HG03045 (cell line): ENCODE measurements at regions not wholly inside any gene's neighbourhood (a gene's known extent, or its start where the extent isn't known, plus 50 kb on each side); places are given as distances from the start of the nearest gene placed in this dataset.
"Not testable (repeated sequence)": the region's sequence is repeated elsewhere in the genome, so short reads cannot be mapped to it uniquely, and the experiment has no call there.

Experiments
- ATAC-seq: cut with Tn5 transposase; IDR thresholded peaks from one replicate; pipeline ENCODE4 v1.9.1; 2021; ENCODE audit warnings: mild to moderate bottlenecking, moderate library complexity; ENCODE audit not compliant: unreplicated experiment

DNA sequence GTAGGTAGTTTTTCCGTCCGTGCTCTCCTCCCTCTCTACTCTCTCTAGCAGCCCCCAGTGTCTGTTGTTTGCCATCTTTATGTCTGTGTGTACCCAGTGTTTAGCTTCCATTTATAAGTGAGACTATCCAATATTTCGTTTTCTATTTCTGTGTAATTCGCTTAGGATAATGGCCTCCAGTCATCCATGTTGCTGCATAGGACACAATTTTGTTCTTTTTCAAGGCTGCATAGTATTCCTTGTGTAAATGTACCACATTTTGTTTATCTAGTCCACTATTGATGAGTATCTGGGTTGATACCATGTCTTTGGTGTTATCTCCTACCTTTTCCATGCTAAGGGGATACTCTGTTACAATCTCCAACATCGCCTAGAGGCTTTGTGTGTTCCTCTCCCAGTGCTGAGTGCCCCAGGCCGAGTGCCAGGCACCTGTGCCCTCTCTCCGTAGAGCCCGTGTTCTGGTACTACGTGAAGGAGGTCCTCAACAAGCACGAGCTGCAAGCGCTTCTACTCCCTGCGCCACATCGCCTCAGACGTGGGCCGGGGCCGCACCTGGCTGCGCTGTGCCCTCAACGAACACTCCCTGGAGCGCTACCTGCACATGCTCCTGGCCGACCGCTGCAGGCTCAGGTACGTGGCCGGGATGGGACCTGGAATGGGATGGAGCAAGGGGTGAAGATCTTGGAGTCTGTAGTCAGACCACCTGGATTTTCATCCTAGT lies 51.0 kb downstream of the NPIPB11 start:
- ATAC-seq: not testable (repeated sequence)

DNA sequence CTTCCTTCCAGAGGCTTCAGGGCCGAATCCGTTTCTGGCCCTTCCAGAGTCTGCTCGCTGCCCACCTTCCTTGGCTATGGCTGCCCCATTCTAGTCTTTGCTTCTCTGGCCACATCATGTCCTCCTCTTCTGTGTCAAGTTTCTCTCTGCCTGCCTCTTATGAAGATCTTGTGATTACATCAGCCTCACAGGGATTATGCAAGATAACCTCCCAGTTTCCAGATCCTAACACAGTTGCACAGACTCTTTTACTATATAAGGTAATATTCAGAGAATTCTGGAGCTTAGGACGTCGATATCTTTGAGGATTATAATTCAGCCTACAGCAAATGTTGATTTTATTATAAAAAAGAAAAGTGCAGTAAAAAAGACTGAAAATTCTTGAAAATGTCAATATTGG lies 52.1 kb downstream of the NPIPB11 start:
- not testable (repeated sequence) for ATAC-seq

DNA sequence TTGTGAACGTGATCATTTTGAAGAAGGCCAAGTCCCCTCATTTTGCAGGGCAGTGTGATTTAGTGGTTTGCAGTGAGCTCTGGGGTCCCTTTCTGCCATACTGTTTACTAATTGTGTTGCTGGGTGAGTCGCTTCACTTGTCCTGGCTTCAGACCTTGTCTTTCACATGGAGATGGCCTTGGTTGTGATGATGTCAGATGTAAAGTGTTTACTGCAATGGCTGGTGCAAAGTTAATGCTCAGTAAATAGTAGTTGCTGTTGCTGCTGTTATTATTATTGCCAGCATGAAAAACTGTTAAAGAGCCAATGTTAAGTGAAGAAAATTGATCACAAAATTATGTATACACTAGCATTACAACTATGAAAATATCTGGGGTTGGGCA lies 53.9 kb downstream of the NPIPB11 start:
- ATAC-seq: not testable (repeated sequence)

DNA sequence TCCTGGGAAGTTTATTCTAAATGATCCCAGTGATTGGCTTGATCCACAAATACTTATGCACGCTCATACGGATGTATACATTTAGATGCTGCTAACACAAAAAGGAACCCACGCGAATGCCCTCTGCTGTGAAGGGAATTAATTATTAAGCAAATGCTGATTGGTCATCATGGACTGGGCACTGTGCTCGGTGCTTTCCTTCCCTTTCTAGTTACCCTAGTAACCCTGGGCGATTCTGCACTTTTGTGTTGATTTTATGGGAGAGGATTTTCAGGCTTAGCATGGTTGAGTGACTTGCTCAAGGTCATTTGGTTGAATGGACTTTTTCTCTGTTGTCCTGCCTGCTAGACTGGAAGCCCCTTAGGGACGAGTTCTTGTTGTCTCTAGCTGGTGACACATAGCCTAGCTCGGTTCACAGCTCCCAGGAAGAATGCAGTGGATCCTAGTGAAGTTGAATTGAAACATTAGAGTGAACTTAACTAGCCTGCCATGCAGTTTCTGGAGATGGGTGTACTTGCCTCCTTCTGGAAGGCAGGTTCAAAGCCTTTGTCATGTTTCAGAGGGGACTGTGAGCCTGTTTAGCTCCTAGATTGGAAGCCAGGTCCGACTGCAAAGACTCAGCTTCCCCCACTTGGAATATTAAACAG lies 54.4 kb downstream of the NPIPB11 start:
- not testable (repeated sequence) for ATAC-seq

DNA sequence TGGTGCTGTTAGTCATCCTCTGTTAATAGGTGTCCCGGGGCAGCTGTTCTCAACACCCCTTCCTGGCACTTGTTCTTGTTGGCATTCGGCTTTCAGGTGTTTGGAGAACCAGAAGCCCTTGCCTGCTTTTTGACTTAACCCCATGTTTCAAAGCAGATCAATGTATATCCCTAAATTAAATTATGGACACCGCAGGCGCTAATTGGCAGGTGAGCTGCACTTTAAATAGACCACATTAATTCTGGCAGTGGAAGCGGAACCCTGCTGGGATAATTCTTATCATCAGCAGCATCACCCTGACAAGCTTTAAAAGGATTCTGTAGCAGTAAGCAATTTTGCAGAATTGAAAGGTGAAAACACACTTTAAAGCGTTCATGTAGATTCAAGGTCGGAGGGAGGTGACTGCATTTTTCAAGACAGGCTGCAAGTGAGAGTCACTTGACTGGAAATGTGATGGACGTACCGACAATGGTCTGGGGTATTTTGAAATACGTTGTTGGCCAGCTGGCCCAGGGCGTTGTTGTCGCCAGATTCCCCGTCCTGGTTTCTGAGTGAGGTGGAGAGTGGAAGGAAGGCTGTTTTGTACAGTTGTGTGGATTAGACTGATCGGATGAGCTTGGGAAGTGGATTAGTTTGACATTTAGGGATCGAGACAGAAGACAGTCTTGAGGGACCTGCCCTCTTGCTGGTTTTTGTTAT lies 55.1 kb downstream of the NPIPB11 start:
- ATAC-seq: not testable (repeated sequence)

DNA sequence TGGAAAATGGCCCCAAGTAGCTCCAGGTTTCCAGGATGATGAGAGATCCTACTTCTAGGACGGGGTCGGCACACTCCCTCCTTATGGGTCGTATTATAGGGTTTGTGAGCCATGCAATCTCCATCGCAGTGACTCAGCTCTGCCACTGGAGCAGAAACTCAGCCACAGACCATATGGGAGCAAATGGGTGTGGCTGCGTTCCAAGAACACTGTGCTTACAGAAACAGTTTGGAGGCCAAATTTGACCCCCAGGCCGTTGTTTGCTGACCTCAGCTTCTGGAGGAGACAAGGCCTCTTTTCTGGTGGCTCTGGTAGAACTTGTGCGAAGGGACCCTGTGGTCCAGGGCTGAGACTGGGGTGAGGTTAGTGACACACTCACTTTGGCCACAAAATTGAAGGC lies 56.5 kb downstream of the NPIPB11 start:
- ATAC-seq: not testable (repeated sequence)

DNA sequence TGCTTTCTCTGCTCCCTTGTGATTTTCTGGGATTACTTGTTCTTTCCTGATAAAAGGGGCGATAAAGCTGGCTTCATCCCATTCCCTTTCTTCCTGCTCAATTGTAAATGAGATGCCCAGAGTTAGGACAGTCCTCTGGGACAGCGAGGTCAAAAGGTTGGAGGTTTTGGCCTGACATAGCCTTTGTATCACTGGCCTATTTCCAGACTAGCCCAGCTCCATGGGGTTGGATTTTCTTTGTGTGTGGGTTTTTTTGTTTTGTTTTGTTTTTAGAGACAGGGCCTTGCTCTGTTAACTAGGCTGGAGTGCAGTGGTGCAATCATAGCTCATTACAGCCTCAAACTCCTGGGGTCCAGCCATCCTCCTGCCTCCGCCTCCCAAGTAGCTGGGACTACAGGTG lies 57.8 kb downstream of the NPIPB11 start:
- not testable (repeated sequence) for ATAC-seq

DNA sequence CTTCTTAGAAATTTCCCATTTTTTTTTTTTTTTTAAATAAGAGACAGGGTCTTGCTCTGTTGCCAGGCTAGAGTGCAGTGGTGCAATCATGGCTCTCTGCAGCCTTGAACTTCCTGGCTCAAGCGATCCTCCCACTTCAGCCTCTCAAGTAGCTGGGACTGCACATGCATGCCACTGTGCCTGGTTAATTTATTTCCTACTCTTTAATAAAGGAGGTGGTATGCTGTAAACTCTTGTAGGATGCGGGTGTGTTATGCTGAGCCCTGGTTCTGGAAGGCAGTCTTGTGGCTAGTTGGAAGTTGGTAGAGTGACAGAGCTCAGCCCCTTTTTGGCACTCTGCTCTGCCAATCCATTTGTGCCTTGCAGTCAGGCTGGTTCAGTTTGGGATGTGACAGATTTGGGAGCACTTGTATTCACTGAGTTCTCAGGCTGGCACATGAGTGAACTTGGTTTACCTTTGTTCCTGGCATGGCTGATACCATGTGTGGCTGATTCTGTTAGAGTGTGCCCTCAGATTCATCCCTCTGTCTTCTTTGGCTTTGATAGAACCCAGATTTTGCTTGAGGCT lies 58.3 kb downstream of the NPIPB11 start:
- not testable (repeated sequence) for ATAC-seq

DNA sequence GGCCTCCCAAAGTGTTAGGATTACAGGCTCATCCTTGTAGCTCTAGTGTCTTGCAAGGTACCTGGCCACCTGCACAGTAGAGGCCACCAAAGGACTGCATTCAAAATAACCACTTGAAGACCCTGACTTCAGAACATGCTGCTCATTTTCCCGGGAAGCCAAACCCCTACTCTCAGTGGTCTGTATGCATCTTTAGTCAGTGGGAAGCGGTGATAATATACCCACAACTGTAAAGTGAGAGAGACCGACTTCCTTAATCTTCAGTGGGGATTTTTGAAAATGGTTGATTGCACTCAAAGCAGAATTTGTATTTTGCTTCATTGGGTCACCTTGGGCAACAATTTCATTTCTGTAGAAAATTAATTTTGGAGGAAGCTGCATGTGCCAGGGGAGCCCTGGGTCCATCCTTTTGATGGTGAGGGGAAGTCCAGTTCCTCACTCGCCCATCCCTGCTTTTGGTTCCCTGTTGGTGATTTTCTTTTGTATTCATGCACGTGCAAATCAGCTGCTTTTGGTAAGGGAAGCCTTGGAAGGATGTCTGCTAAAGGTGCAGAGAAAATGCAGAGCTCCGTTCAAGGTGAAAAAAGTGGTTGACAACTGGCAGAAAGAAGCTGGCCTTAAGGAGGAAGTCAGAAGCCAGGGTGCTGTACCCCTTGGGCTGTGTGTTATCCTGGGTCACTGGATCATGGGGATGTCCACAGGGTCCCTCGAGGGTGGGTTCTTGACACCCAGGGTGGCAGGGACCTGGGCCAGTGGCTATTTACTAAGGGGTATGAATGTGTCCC lies 59.5 kb downstream of the NPIPB11 start:
- not testable (repeated sequence) for ATAC-seq

DNA sequence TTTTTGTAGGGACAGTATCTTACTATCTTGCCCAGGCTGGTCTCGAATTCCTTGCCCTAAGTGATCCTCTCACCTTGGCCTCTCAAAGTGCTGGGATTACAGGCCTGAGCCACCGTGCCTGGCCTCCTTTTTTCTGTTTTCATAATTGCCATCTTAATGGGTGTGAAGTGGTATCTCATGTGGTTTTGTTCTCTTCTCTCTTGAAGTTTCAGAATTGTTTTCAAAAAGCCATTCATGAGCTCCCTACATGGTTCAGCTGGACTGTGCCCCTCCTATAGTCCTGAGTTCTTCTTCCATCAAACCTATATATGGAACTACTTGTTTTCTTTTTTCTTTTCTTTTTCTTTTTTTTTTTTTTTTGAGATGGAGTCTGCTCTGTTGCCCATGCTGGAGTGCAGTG lies 60.3 kb downstream of the NPIPB11 start:
- ATAC-seq: peak; percentile 49

DNA sequence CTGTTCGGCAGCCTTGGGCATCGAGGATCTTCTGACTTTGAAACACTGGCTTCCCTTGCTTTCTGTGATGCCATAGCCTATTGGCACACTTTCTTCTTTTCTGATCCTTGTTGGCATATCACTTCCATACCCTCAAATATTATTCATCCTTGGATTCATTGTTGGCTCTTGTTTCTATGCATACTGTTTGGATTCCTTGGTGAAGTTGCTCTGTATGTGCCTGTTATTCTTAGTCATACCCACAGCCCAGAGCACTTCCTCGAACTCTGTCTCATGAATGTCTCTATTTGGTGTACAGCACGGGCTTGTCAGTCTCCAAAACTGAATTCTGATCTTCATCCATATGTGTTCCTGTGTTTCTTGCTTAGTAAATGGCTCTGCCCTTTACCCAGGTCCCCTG lies 63.6 kb downstream of the NPIPB11 start:
- not testable (repeated sequence) for ATAC-seq

DNA sequence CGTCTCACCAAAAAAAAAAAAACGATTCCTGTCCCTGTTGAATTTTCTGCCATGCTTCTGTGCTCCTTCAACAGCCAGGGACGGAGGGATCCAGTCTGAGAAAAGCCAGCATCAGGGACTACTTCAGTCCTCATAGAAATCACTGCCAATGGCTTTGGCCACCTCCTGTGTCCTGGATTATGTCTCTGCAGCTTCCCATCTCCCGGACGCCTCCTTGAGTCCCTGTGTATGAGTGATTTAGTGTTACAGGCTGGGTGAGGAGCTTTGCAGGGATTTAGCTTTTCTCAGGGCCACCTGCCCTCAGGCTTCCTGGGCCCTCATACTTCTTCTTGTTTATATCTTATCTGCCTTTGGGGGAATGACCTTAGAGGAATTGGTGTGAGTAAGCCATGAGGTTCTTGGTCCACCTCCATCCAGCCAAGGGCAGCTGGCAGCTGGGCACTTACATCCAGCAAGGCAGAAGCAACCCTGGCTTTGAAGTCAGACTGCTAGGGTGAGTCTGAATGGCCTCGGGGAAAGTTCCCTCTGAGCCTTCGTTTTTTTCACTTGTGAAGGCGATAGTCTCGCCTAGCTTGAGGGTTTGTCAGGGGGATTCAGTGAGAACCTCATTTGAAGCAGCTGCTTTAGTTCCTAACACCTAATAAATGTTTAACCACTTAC lies 65.6 kb downstream of the NPIPB11 start:
- ATAC-seq: not testable (repeated sequence)

DNA sequence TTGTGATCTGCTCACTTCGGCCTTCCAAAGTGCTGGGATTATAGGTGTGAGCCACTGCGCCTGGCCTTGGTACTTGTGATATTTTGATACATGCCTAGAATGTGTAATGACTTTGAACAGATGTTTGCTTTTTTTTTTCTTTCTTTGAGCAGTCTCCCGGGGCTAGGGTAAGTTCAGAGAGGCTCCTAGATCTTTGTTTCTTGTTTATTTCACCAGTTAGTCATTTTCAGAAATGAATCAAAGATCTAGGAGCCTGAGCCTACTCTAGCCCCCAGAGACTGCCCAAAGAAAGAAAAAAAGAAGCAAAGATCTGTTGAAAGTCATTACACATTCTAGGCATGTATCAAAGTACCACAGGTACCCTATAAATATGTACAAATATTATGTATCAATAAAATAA lies 66.3 kb downstream of the NPIPB11 start:
- not testable (repeated sequence) for ATAC-seq

DNA sequence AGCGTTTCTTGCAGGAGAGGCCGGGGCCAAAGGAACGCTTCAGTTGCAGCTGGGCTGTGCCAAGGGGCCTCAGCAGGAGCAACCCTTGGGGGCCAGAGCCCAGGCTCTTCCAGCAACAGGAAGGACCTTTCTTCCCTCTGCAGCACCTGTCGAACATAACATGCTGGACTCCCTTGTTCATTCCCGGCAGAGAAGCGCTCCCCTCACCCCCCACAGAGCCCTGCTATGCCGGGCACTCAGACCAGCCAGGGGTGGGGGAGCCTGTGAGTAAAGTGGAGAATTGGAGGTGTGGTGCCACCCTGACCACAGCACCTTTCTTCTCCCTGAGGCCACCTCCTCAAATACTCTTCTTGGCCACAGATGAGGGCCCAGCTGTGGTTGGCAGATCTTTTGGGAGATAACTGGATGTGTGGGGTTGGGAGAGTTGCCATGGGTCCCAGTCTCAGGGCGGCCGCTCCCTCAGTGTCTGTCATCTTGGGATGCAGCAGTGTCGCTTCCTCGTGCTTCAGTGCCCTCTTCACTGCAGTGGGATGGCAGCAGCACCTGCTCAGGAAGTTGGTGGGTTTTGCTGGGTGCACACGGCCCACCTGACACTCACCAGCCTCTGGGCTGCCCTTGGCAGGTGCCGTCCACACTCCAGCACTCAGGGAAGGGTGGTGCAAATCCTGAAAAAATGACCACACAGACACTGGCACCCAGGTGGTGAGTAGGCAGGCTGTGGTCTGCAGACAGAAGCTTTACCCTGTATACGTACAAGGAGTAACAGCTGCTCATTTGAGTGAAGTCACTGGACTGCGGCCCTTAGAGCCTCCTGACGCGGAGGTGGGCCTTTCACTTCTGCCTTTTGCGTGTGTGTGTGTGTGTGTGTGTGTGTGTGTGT lies 67.5 kb downstream of the NPIPB11 start:
- peak; percentile 74 for ATAC-seq

DNA sequence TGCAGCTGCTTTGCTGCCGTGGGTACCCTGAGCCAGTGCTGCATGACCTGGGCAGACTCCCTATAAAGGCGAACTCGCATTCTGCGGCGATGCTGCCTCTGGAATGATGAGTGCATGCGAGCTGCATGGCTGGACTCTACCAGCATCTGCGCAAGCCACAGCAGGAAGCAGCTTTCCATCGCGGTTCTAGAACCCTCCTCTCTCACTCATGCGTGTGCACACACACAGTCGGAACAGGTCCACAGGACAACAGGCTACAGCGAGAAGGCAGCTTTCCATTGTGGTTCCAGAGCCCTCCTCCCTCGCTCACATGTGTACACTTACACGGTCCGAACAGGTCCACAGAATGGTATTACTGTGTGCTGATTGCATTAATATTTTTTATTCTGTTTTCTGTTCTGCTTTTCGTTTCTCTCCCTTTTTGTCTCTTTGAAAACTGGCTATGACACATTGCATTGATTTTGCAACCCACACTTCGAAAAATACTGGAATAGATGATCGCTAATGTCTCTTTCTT lies 69.1 kb downstream of the NPIPB11 start:
- ATAC-seq: not testable (repeated sequence)

DNA sequence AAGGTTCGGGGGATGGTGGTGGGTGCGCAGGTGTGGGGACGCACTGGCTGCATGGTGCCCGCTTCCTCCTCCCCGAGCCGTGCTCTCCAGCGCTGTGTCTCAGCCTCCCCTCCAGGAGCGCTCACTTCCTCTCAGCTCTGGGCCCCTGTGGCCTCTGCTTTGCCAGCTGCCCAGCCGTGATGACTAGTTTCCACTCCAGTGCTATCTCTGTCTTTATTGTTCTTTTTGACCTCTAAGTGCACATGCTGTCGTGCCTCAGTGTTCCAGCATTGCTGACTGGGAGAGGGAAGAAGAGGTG lies 71.0 kb downstream of the NPIPB11 start:
- not testable (repeated sequence) for ATAC-seq

DNA sequence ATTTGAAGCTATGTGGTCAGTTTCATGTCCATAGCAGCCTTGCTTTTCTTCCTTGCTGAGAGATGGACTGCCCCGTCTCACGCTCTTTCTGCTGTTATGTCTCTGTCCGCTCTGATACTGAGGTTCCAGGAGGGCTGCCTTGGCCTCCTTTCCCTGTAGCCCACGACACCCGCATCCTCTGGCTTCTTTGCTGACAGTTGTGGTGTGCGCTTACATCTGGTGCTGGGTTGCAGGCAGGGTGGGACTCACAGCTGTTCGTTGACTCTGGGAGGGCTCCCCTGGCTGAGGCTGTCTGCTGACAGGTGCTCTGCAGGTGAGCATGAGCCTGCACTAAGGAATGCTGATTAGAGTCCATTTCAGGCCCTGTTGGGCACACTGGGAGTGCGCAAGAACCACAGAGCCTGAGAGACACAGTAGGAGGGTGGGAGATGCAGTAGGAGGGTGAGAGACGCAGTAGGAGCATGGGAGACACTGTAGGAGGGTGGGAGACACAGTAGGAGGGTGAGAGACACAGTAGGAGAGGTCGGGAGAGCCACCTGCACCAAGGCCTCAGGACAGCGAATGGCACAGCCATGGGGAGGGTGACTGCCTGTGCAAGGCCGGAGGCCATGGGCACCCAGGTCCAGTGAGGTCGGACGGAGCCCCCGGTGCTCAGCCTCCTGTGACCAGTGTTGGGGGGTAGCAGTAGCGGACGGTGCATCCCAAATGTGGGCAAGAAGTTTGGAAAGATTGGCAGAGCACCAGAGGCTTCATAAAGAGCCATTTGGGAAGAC lies 71.5 kb downstream of the NPIPB11 start:
- not testable (repeated sequence) for ATAC-seq

DNA sequence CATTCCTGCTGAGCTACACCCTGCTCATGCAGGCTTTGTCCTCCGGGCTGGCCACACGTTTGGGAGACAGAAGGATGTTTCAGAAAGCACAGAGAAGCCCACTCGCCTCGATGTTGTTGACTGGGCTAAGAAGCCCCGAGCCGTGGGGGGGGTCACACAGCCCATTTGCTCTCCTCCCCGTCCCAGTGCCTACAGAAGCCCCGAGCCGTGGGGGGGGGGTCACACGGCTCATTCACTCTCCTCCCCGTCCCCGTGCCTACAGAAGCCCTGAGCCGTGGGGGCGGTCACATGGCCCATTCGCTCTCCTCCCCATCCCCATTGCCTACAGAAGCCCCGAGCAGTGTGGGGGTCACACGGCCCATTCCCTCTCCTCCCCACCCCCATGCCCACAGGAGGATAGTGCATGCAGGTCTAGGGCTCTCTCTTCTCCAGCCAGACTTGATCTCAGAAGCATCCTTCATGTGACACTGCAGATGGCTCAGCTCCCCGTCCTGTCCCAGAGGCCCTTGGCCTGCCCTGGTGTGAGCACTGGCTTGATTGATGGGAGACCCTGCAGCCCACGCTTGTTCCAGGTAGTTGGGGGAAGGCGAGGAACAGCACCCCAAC lies 72.9 kb downstream of the NPIPB11 start:
- ATAC-seq: not testable (repeated sequence)
